SW 1271 (cell line): ENCODE measurements at regions not wholly inside any gene's neighbourhood (a gene's known extent, or its start where the extent isn't known, plus 50 kb on each side); places are given as distances from the start of the nearest gene placed in this dataset.
"Not testable (repeated sequence)": the region's sequence is repeated elsewhere in the genome, so short reads cannot be mapped to it uniquely, and the experiment has no call there.

ENCODE experiments used
- DNase-seq, 2 experiments: peaks; one replicate each; lab custom pipeline; 2025; lab: John Stamatoyannopoulos, UW

GRCh38 chrX:1903236-1903935, 288.5 kb downstream of the ASMT start:
- no peak for DNase-seq

GRCh38 chrX:1904663-1905218, 289.9 kb downstream of the ASMT start:
- DNase-seq: no peak

- DNase-seq: no peak
These were observed 291.2 kb downstream of the ASMT start for GRCh38 chrX:1906028-1906427.

GRCh38 chrX:1908996-1909395, 294.1 kb downstream of the ASMT start:
- DNase-seq: not testable (repeated sequence)

- DNase-seq: no peak
These were observed 294.8 kb downstream of the ASMT start for GRCh38 chrX:1909419-1910206.

- DNase-seq: no peak
These were observed 295.3 kb downstream of the ASMT start for GRCh38 chrX:1910207-1910470.

- DNase-seq: no peak
These were observed 296.7 kb downstream of the ASMT start for GRCh38 chrX:1911401-1912128.

- no peak for DNase-seq
These were observed 297.3 kb downstream of the ASMT start for GRCh38 chrX:1912193-1912592.

GRCh38 chrX:1914606-1915365, 299.9 kb downstream of the ASMT start:
- no peak for DNase-seq

GRCh38 chrX:1918780-1919179, 303.9 kb downstream of the ASMT start:
- DNase-seq: no peak

GRCh38 chrX:1925053-1925481, 310.2 kb downstream of the ASMT start:
- no peak for DNase-seq

- DNase-seq: no peak
These were observed 313.9 kb downstream of the ASMT start for GRCh38 chrX:1928805-1929204.

- no peak for DNase-seq
These were observed 317.4 kb downstream of the ASMT start for GRCh38 chrX:1932231-1932630.

GRCh38 chrX:1933964-1934363, 319.1 kb downstream of the ASMT start:
- no peak for DNase-seq

- no peak for DNase-seq
These were observed 320.9 kb downstream of the ASMT start for GRCh38 chrX:1935805-1936204.

- no peak for DNase-seq
These were observed 323.3 kb downstream of the ASMT start for GRCh38 chrX:1938190-1938589.

GRCh38 chrX:1941321-1941720, 326.5 kb downstream of the ASMT start:
- no peak for DNase-seq

- no peak for DNase-seq
These were observed 331.0 kb downstream of the ASMT start for GRCh38 chrX:1945879-1946278.

- DNase-seq: no peak
These were observed 332.1 kb downstream of the ASMT start for GRCh38 chrX:1946974-1947373.
